Activated CD4-positive, alpha-beta T cell treated with anti-CD3 and anti-CD28 coated beads, Interleukin-2, amount 50 U/mL, for 24 hours (primary cell): ENCODE measurements at regions not wholly inside any gene's neighbourhood (a gene's known extent, or its start where the extent isn't known, plus 50 kb on each side); places are given as distances from the start of the nearest gene placed in this dataset.

Experiments used
- DNase-seq, 2 donors: peaks; one replicate each; pipeline ENCODE4 v3.0.0-alpha.2; 2020; ENCODE audit warnings: low read depth in 1 of 2, low spot score in 1 of 2

DNA sequence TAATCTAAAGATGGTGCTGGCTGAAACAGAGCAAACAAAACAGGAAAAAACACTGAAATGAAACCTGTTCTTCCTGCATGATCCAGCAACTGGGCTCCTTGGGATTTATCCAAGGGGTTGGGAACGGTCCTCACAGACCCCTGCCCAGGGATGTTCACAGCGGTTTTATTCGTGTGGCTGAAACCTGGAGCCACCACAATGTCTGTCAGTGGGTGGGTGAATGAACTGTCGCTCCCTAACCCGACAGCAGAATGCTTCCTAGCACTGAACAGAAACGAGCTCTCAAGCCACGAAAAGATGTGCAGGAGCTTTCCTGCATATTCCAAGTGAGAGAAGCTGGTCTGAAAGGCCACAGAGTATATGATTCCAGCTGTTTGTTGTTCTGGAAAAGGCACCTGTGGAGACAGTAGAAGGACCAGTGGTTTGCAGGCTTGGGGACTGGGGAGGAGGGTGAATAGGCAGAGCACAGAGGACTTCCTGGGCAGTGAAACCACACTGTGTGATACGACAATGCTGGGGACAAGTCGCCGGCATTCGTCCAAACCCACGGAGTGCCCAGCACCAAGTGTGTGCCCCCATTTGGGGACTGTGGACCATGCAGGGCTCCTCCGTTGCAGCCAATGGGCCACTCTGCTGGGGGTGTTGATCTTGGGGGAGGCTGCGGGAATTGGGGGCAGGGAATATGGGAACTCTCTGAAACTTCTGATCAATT lies 73.9 kb downstream of the TEX29 start:
- no peak for DNase-seq

DNA sequence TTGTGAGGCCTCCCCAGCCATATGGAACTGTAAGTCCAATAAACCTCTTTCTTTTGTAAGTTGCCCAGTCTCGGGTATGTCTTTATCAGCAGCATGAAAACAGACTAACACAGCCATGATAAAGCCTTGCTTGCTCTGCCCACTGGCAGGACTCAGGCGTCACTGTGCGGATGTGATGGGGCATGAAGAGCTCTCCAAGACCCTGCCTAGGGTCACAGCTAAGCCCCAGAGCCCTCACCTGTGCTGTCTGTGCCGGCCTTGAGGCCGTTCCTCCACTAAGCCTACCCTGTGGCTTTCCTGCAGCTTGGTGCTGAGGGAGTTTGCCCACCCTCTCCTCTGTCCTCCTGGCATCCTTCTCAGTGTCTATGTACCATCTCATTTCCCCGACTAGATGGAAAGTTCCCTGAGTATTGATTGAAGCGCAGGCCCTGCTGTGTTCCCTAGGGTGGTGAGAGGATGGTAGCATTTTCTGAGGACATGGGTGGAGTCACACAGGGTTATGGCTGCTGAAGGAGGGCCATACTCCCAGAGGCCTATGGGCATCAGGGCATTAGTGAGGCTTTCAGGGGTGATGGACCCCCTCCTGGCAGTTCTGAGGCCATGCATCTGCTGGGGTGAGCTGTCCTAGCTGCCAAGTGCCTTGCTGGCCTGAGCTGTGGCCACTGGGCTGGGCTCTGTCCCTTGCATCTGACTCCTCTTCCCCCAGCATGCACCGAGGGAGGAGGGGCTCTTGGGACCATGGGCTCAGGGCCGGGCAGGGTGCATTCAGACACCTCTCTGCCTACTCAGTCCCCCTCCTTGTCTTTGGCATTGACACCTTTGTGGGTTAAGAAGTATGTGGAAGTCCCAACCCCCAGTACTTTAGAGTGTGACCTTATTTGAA lies 75.3 kb downstream of the TEX29 start:
- no peak for DNase-seq

- DNase-seq = no peak
Observed at GRCh38 chr13:111396457-111396856, 76.0 kb downstream of the TEX29 start.

DNA sequence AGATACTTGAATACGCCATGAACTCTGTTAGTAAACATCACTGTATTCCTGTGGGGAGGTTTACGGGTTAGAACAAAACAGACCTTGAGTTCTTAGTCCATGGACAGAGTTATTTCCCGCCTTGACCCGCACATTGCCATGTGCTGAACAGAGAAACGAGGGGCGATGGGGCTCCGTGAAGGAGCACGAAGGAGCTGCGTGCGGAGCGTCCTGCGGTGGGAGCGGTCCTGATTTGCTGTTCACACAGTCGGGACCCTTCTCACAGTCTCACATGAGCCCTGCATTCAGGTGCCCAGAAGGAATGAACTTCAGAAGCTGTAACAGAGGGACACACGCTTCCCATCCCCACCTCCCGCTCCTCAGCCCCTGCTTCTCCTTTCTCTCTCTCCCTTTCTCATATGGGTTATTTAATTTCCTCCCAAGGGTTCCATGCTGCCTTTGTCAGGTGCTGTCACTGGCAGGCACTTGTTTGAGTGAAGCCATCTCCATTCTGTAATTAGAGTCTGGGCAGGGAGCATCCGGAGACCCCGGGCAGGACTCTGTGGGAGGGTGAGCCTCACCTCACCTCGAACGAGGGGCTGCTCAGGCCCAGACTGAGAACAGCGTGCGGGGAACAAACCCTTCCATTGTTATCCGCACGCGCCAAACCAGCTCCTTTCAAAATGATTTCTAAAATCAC lies 76.9 kb downstream of the TEX29 start:
- no peak for DNase-seq

DNA sequence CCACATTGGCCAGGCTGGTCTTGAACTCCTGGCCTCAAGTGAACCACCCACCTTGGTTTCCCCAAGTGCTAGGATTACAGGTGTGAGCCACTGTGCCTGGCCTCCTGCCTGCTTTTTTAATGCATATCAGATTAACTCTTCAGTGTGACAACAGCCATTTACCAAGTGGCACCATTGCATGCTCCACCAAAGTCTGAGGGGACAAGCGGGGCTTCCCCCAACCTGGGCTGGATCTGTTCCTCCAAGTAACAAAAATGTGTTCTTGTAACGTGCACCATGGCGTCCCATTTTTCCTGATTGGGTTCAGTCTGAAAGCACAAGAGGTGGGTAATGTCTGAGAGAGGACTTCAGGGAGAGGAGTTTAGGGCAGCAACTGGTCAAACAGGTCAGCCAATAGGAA lies 77.8 kb downstream of the TEX29 start:
- DNase-seq = no peak

DNA sequence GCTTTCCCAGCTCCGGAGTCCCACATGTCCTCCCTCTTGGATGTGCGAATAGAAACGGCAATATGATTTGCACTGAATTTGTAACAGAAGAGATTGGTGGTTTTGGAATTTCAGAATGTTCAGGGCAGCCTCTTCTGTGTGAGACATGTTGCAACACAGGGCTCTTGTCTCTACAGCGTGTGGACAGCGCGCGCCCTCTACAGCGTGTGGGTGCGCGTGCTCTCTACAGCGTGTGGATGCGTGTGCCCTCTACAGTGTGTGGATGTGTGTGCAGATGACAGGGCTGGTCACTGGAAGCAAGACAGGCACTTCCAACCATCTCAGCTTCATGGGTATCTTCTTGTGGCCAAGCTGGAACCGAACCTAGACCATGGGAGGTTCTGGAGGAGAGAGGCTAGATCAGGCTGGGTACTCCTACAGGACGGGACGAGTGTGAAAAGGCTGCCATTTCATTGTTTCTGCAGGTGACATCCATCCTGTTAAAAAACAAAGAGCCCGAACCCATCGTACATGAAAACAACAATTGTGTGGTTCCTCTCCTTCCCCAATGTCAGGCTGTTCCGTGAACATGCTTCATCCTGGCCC lies 78.4 kb downstream of the TEX29 start:
- no peak for DNase-seq

- no peak for DNase-seq
Observed at GRCh38 chr13:111399334-111399733, 78.9 kb downstream of the TEX29 start.

DNA sequence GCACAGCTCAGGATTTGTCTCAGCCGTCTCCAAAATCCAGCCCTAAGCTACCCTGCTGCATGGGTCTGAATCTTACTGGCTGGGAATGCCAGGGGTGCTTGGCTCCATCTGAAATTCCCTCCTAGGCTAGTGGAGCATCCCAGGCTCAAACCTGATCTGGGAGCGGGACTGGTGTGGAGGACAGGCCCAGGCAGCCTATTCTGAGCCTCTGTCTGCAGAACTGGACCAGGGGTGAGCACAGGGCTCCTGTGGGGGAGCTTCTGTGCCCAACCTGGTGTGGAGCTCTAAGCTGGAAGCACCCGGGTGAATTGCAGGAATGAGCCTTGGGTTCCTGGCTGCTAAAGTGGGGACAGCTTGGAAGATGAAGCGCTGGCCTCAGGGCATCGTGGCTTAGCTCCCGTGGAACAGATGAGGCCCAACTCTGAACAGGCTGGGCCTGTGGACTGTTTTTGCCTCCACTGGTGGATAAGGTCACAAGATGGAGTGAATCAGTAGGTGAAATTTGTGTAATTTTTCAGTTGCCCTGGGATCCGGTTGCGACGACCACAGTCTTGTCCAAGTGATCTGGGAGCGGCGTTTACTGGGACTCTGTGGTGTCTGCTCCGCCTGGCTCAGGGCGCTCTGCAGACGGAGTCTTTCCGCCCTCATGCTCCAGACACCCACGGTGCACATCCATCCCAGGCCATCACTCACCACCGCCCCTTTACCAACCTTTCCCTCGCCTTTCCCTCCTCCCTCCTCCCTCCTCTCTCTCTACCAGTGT lies 79.5 kb downstream of the TEX29 start:
- no peak for DNase-seq

GRCh38 chr13:111401151-111401550 lies 80.7 kb downstream of the TEX29 start:
- DNase-seq = no peak

GRCh38 chr13:111401755-111402154 lies 81.3 kb downstream of the TEX29 start:
- no peak for DNase-seq

GRCh38 chr13:111402441-111402840 lies 82.0 kb downstream of the TEX29 start:
- no peak for DNase-seq

DNA sequence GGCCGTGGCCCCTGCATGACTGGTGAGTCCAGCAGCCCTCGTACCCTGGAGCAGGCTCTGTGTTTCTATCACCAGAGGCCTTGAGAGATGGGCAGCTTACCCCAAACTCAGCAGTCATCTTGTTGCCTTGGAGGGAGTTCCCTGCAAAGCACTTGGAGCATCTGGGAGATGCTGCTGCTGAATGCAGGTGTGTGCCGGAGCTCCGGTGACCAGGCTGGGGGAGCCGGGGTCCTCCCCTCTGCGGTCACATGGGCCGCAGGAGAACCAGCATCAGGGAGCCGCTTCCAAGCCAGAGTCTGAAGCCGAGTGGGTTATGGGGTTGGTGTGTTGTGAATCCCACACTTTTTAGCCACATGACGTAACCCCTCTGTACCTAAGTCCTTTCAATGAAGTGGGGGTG lies 82.8 kb downstream of the TEX29 start:
- no peak for DNase-seq

- DNase-seq = no peak
Observed at GRCh38 chr13:111404746-111405145, 84.3 kb downstream of the TEX29 start.

- no peak for DNase-seq
Observed at GRCh38 chr13:111406636-111407035, 86.2 kb downstream of the TEX29 start.

DNA sequence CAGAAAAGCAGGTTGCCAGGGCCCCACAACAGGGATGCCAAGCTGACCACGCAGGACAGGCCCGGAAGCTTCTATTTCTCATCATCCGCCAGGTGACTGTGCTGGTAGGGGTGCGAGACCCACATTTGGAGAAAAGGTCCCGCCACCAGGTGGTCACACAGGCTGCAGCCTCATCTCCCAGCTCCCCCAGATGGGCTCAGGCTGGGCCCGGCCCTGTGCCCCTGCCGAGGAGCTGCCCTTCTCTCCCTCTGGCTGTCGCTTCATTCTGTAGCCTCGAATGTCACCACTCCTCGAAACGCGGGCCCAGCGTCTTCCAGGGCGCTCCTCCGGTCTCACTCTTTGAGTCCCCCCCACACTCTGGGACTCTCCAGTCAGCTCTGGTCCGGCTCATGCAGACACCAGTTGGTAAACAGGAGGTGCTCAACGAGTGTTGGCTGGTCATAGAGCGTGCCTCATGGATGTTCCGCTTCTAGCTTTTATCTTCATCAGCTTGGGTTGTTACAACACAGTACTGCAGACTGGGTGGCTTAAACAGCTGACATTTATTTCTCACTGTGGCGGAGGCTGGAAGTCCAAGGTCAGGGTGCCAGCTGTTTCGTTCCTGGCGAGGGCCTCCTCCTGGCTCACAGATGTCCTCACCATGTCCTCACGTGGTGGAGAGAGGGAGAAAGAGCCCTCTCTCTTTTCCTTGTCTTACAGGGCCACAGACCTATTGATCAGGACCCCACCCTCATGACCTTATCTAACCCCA lies 87.1 kb downstream of the TEX29 start:
- no peak for DNase-seq

GRCh38 chr13:111409413-111409812 lies 89.0 kb downstream of the TEX29 start:
- DNase-seq = no peak

- no peak for DNase-seq
Observed at GRCh38 chr13:111410232-111411021, 90.0 kb downstream of the TEX29 start.

- no peak for DNase-seq
Observed at GRCh38 chr13:111411151-111411858, 90.9 kb downstream of the TEX29 start.
